ENCODE measurements at regions not wholly inside any gene's neighbourhood (a gene's known extent, or its start where the extent isn't known, plus 50 kb on each side); places are given as distances from the start of the nearest gene placed in this dataset.

- no peak overlapping the region for H3K4me3 ChIP-seq (ENCODE audit: low read depth, low read length)
- CTCF ChIA-PET = no interaction called here
- no peak for TF ChIP-seq CTCF (IDR thresholded peaks at IDR 0.05; ENCODE audit: insufficient read depth, low read length, missing control alignments)
- POLR2A ChIA-PET = no interaction called here
- no peak for DNase-seq (ENCODE audit: low read depth, low spot score)
Observed at GRCh38 chr2:33762636-33763035, 163.5 kb upstream of the FAM98A start.

- no peak for DNase-seq (ENCODE audit: low read depth, low spot score)
- TF ChIP-seq CTCF (IDR thresholded peaks at IDR 0.05; ENCODE audit: insufficient read depth, low read length, missing control alignments) = no peak
- ChIA-PET POLR2A (no interaction called here), CTCF (no interaction called here)
- H3K4me3 ChIP-seq (ENCODE audit: low read depth, low read length) = no peak overlapping the region
Observed at GRCh38 chr2:33746208-33746800, 147.2 kb upstream of the FAM98A start.

GRCh38 chr2:33735096-33735495 lies 136.0 kb upstream of the FAM98A start:
- DNase-seq (ENCODE audit: low read depth, low spot score) = no peak
- TF ChIP-seq CTCF (IDR thresholded peaks at IDR 0.05; ENCODE audit: insufficient read depth, low read length, missing control alignments) = no peak
- ChIA-PET POLR2A (no interaction called here), CTCF (no interaction called here)
- H3K4me3 ChIP-seq (ENCODE audit: low read depth, low read length) = no peak overlapping the region

GRCh38 chr2:33730804-33731203 lies 131.7 kb upstream of the FAM98A start:
- ChIA-PET CTCF (no interaction called here), POLR2A (no interaction called here)

GRCh38 chr2:33730193-33730592 lies 131.1 kb upstream of the FAM98A start:
- POLR2A ChIA-PET = no interaction called here
- H3K4me3 ChIP-seq (ENCODE audit: low read depth, low read length) = no peak overlapping the region
- DNase-seq (ENCODE audit: low read depth, low spot score) = no peak
- CTCF ChIA-PET = no interaction called here
- TF ChIP-seq CTCF (IDR thresholded peaks at IDR 0.05; ENCODE audit: insufficient read depth, low read length, missing control alignments) = no peak

More at GRCh38 chr2:33730804-33731203, 131.7 kb upstream of the FAM98A start:
- DNase-seq (ENCODE audit: low read depth, low spot score) = no peak
- H3K4me3 ChIP-seq (ENCODE audit: low read depth, low read length) = no peak overlapping the region
- no peak for TF ChIP-seq CTCF (IDR thresholded peaks at IDR 0.05; ENCODE audit: insufficient read depth, low read length, missing control alignments)

GRCh38 chr2:33729353-33729752 lies 130.3 kb upstream of the FAM98A start:
- ChIA-PET CTCF (no interaction called here), POLR2A (no interaction called here)
- DNase-seq (ENCODE audit: low read depth, low spot score) = no peak

More at GRCh38 chr2:33729353-33729752, 130.3 kb upstream of the FAM98A start:
- no peak overlapping the region for H3K4me3 ChIP-seq (ENCODE audit: low read depth, low read length)
- no peak for TF ChIP-seq CTCF (IDR thresholded peaks at IDR 0.05; ENCODE audit: insufficient read depth, low read length, missing control alignments)

All from AG04449 (cell line).